H9 (cell line): ENCODE measurements at regions not wholly inside any gene's neighbourhood (a gene's known extent, or its start where the extent isn't known, plus 50 kb on each side); places are given as distances from the start of the nearest gene placed in this dataset.

Source experiments
- DNase-seq: peaks from one replicate; pipeline ENCODE4 v3.0.0-alpha.2; 2017
- H2AFZ ChIP-seq: one replicate; pipeline ENCODE4 v1.6.1; 2013; ENCODE audit warnings: mild to moderate bottlenecking, low read length, control low read depth, moderate library complexity
- H2AK5ac ChIP-seq: 2 replicates; pipeline ENCODE4 v1.6.1; 2013; ENCODE audit warnings: low read length, control low read depth, mixed read lengths; ENCODE audit not compliant: insufficient read length
- H2BK120ac ChIP-seq: one replicate; pipeline ENCODE4 v1.6.1; 2013; ENCODE audit warnings: low read depth, mild to moderate bottlenecking, low read length, control low read depth, inconsistent platforms; ENCODE audit not compliant: poor library complexity, severe bottlenecking
- H2BK12ac ChIP-seq: 2 replicates; pipeline ENCODE4 v1.6.1; 2013; ENCODE audit warnings: low read length, control low read depth, mixed read lengths, low read depth; ENCODE audit not compliant: insufficient read length
- H2BK15ac ChIP-seq: 2 replicates; pipeline ENCODE4 v1.6.1; 2013; ENCODE audit warnings: low read depth, low read length, control low read depth
- H2BK20ac ChIP-seq: one replicate; pipeline ENCODE4 v1.6.1; 2013; ENCODE audit warnings: low read depth, mild to moderate bottlenecking, low read length, control low read depth, inconsistent platforms; ENCODE audit not compliant: poor library complexity, severe bottlenecking
- H2BK5ac ChIP-seq: 2 replicates; pipeline ENCODE4 v1.6.1; 2013; ENCODE audit warnings: low read length, control low read depth, mixed read lengths; ENCODE audit not compliant: insufficient read length
- H3K14ac ChIP-seq: 2 replicates; pipeline ENCODE4 v1.6.1; 2013; ENCODE audit warnings: low read length, control low read depth; ENCODE audit not compliant: insufficient read depth
- H3K18ac ChIP-seq: 2 replicates; pipeline ENCODE4 v1.6.1; 2013; ENCODE audit warnings: low read depth, mild to moderate bottlenecking, mixed read lengths, low read length, control low read depth; ENCODE audit not compliant: insufficient read length
- H3K23ac ChIP-seq: 2 replicates; pipeline ENCODE4 v1.6.1; 2013; ENCODE audit warnings: low read length, control low read depth, mixed read lengths, low read depth; ENCODE audit not compliant: insufficient read length
- H3K23me2 ChIP-seq: 2 replicates; pipeline ENCODE4 v1.6.1; 2013; ENCODE audit warnings: low read depth, mild to moderate bottlenecking, mixed read lengths, low read length, control low read depth; ENCODE audit not compliant: insufficient read length, poor library complexity, severe bottlenecking
- H3K27ac ChIP-seq: 2 replicates; pipeline ENCODE4 v1.5.1; 2013; ENCODE audit warnings: low read length, control low read depth, mixed read lengths, low read depth; ENCODE audit not compliant: insufficient read length
- H3K27me3 ChIP-seq: 2 replicates; pipeline ENCODE4 v1.6.1; 2013; ENCODE audit warnings: low read length, control low read depth, inconsistent platforms; ENCODE audit not compliant: insufficient read depth
- H3K4ac ChIP-seq: 2 replicates; pipeline ENCODE4 v1.6.1; 2013; ENCODE audit warnings: low read depth, mild to moderate bottlenecking, control low read depth, inconsistent platforms, low read length, moderate library complexity
- H3K4me1 ChIP-seq: 2 replicates; pipeline ENCODE4 v1.6.1; 2013; ENCODE audit warnings: low read length, control low read depth, inconsistent platforms; ENCODE audit not compliant: insufficient read depth
- H3K4me2 ChIP-seq: 2 replicates; pipeline ENCODE4 v1.6.1; 2013; ENCODE audit warnings: low read length, control low read depth, mixed read lengths; ENCODE audit not compliant: insufficient read length, insufficient read depth
- H3K56ac ChIP-seq: 2 replicates; pipeline ENCODE4 v1.6.1; 2013; ENCODE audit warnings: low read depth, mild to moderate bottlenecking, mixed read lengths, low read length, control low read depth; ENCODE audit not compliant: insufficient read length
- H3K79me1 ChIP-seq: 2 replicates; pipeline ENCODE4 v1.6.1; 2013; ENCODE audit warnings: low read depth, mild to moderate bottlenecking, moderate library complexity, low read length, control low read depth, inconsistent platforms; ENCODE audit not compliant: insufficient read depth, poor library complexity, severe bottlenecking
- H3K79me2 ChIP-seq: 2 replicates; pipeline ENCODE4 v1.6.1; 2013; ENCODE audit warnings: low read length, control low read depth, inconsistent platforms; ENCODE audit not compliant: insufficient read depth
- H3K9ac ChIP-seq: 2 replicates; pipeline ENCODE4 v1.6.1; 2013; ENCODE audit warnings: low read length, control low read depth, mixed read lengths; ENCODE audit not compliant: insufficient read length; ENCODE audit errors: extremely low read depth
- H3K9me3 ChIP-seq: one replicate; pipeline ENCODE4 v1.6.1; 2013; ENCODE audit warnings: low read depth, low read length, inconsistent platforms; ENCODE audit not compliant: control insufficient read depth
- H3T11ph ChIP-seq: one replicate; pipeline ENCODE4 v1.6.1; 2013; ENCODE audit warnings: mild to moderate bottlenecking, low read length, control low read depth, inconsistent platforms
- H4K20me1 ChIP-seq: one replicate; pipeline ENCODE4 v1.6.1; 2013; ENCODE audit not compliant: control insufficient read depth, insufficient read length, insufficient read depth
- H4K5ac ChIP-seq: 2 replicates; pipeline ENCODE4 v1.6.1; 2013; ENCODE audit warnings: low read depth, mild to moderate bottlenecking, mixed read lengths, low read length, control low read depth; ENCODE audit not compliant: insufficient read length
- H4K8ac ChIP-seq: replicated peaks from 2 replicates; pipeline ENCODE4 v1.6.1; 2013; ENCODE audit warnings: low read length, control low read depth, mixed read lengths, low read depth; ENCODE audit not compliant: insufficient read length
- H4K91ac ChIP-seq: 2 replicates; pipeline ENCODE4 v1.6.1; 2013; ENCODE audit warnings: low read depth, mild to moderate bottlenecking, moderate library complexity, mixed read lengths, low read length, control low read depth; ENCODE audit not compliant: insufficient read length
- H3K27ac Mint-ChIP-seq, 3 experiments: 2 replicates in 2 of 3; 3 replicates in 1 of 3; pipeline ENCODE4 v1.8.0; 2020 to 2021; ENCODE audit warnings: mixed read lengths in 3 of 3, mild to moderate bottlenecking in 1 of 3, moderate library complexity in 1 of 3
- H3K27me3 Mint-ChIP-seq: 2 replicates; pipeline ENCODE4 v1.8.0; 2021; ENCODE audit warnings: low read depth, mild to moderate bottlenecking, moderate library complexity, mixed read lengths
- H3K36me3 Mint-ChIP-seq, 3 experiments: 2 replicates in 2 of 3; 3 replicates in 1 of 3; pipeline ENCODE4 v1.8.0; 2020 to 2021; ENCODE audit warnings: low read depth in 3 of 3, mixed read lengths in 3 of 3; ENCODE audit not compliant: insufficient read depth in 1 of 3
- H3K4me1 Mint-ChIP-seq, 2 experiments: 2 replicates each; pipeline ENCODE4 v1.8.0; 2020; ENCODE audit warnings: mixed read lengths in 2 of 2
- H3K4me3 Mint-ChIP-seq, 2 experiments: 2 replicates in 1 of 2; 3 replicates in 1 of 2; pipeline ENCODE4 v1.8.0; 2020 to 2021; ENCODE audit warnings: mild to moderate bottlenecking in 2 of 2, mixed read lengths in 2 of 2, moderate library complexity in 1 of 2
- H3K9me3 Mint-ChIP-seq, 2 experiments: 2 replicates in 1 of 2; 3 replicates in 1 of 2; pipeline ENCODE4 v1.8.0; 2020; ENCODE audit warnings: mild to moderate bottlenecking in 2 of 2, mixed read lengths in 2 of 2, moderate library complexity in 1 of 2
- CTCF ChIP-seq: fragments of 200-600 bp; sonication (generic); conservative IDR thresholded peaks from 3 replicates; pipeline ENCODE4 v1.8.0; 2021; ENCODE audit warnings: antibody characterized with exemption, mild to moderate bottlenecking
- WGBS: extraction: QIAGEN DNeasy Blood & Tissue Kit; methylation state at CpG from one replicate; pipeline ENCODE4 v1.1.7; 2013; ENCODE audit warnings: missing lambda C conversion rate, low lambda C conversion rate, mixed read lengths; ENCODE audit not compliant: insufficient read length; ENCODE audit errors: extremely low coverage; 5-methylcytosine and 5-hydroxymethylcytosine counted together

GRCh38 chr20:50363479-50363878 is 146.7 kb upstream of the PTPN1 start:
- Histone ChIP-seq H2BK12ac (no peak overlapping the region), H2BK5ac (no peak overlapping the region), H3K4me1 (no peaks in the 10 kb centered on the region), H3K56ac (no peak overlapping the region), H3K9me3 (no peaks in the 10 kb centered on the region), H3K9ac (no peak overlapping the region), H4K91ac (no peak overlapping the region), H3K79me2 (no peaks in the 10 kb centered on the region), H3K18ac (no peak overlapping the region), H3K4me2 (no peak overlapping the region), H4K8ac (no peak overlapping the region), H3K23me2 (no peaks in the 10 kb centered on the region), H2BK20ac (no peak overlapping the region), H3K23ac (no peak overlapping the region), H4K20me1 (no peaks in the 10 kb centered on the region), H3K27ac (no peak overlapping the region), H4K5ac (no peak overlapping the region), H2BK15ac (no peak overlapping the region), H3K4ac (no peak overlapping the region), H3K27me3 (no peaks in the 10 kb centered on the region), H2AK5ac (no peak overlapping the region), H2BK120ac (no peak overlapping the region), H3K79me1 (no peaks in the 10 kb centered on the region), H2AFZ (no peak overlapping the region), H3K14ac (no peak overlapping the region), H3T11ph (no peak overlapping the region)
- no peak for DNase-seq
- H3K4me3 Mint-ChIP-seq = no peak overlapping the region
- H3K27ac Mint-ChIP-seq = no peak overlapping the region
- peaks cover 8% of the 10 kb centered on the region; the same call in 1 of the 2 replicates for H3K27me3 Mint-ChIP-seq
- WGBS = no CpG with 5 or more reads among the region's 5 CpGs
- H3K4me1 Mint-ChIP-seq = peaks cover 0 to 9% of the 10 kb centered on the region in 2 experiments; a peak in 3 of 4 replicates
- no peak for TF ChIP-seq CTCF
- no peaks in the 10 kb centered on the region for H3K9me3 Mint-ChIP-seq
- H3K36me3 Mint-ChIP-seq = no peaks in the 10 kb centered on the region
